ENCODE measurements at regions not wholly inside any gene's neighbourhood (a gene's known extent, or its start where the extent isn't known, plus 50 kb on each side); places are given as distances from the start of the nearest gene placed in this dataset.

GRCh38 chr4:114034189-114034588, 54.7 kb upstream of the ARSJ start:
- no peak overlapping the region for H3K4me3 ChIP-seq (ENCODE audit: low read depth, low read length)
- TF ChIP-seq, protein P1, sequence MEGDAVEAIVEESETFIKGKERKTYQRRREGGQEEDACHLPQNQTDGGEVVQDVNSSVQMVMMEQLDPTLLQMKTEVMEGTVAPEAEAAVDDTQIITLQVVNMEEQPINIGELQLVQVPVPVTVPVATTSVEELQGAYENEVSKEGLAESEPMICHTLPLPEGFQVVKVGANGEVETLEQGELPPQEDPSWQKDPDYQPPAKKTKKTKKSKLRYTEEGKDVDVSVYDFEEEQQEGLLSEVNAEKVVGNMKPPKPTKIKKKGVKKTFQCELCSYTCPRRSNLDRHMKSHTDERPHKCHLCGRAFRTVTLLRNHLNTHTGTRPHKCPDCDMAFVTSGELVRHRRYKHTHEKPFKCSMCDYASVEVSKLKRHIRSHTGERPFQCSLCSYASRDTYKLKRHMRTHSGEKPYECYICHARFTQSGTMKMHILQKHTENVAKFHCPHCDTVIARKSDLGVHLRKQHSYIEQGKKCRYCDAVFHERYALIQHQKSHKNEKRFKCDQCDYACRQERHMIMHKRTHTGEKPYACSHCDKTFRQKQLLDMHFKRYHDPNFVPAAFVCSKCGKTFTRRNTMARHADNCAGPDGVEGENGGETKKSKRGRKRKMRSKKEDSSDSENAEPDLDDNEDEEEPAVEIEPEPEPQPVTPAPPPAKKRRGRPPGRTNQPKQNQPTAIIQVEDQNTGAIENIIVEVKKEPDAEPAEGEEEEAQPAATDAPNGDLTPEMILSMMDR (IDR thresholded peaks at IDR 0.05; ENCODE audit: low read depth, low read length) = no peak

- H3K4me3 ChIP-seq (ENCODE audit: low read depth, low read length) = no peak overlapping the region
- TF ChIP-seq, protein P1 (IDR thresholded peaks at IDR 0.05; ENCODE audit: low read depth, low read length) = no peak
Measured at GRCh38 chr4:114036426-114036825, 57.0 kb upstream of the ARSJ start.

GRCh38 chr4:114036864-114037263, 57.4 kb upstream of the ARSJ start:
- TF ChIP-seq, protein P1 (IDR thresholded peaks at IDR 0.05; ENCODE audit: low read depth, low read length) = no peak
- H3K4me3 ChIP-seq (ENCODE audit: low read depth, low read length) = no peak overlapping the region

DNA sequence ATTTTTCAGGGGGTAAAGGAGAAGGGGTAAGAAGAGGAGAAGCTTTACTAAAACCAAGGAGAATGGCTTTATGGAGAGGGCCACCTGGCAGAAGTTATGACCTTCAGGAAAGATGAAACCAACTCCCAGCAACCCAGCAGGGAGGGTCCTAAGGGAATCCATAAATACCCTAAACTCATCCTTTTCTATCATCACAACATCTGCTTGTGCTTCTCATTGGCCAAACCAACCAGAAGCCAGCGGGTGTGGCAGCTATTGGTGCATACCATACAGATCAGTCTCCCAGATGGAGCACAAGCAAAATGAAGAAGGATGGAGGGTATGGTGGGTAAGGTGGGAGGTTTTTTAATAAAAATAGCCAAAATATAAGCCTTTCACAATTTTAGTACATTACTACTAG, 58.5 kb upstream of the ARSJ start:
- TF ChIP-seq, protein P1 (IDR thresholded peaks at IDR 0.05; ENCODE audit: low read depth, low read length) = no peak
- H3K4me3 ChIP-seq (ENCODE audit: low read depth, low read length) = no peak overlapping the region

DNA sequence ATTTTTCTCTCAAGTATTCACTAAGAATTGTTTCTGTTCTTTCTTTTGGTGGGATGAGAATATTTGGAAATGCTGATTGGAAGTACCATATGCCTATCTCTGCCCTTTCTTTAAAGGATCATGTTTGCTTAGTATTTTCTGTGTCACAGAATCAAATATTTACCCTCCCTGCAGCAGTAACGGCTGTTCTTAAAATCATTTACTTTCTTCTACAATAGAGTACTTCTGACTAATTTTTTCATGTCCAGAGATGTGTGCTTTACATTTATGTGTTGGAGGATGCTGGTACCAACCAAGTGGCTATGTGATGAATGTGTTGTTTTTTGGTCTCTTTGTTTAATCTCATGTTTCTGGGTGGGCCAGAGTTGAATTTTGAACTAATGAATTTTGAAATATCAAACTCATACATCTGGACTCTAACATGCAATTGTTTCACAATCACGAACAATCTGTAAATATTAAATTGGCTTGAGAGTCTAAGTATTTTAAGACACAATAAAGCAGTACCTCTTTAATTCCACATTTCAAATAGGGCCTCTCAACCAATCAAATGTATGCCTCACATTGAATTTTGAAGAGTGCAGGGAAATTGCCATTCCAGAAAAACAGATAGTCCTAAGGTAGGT, 59.4 kb upstream of the ARSJ start:
- TF ChIP-seq, protein P1 (IDR thresholded peaks at IDR 0.05; ENCODE audit: low read depth, low read length) = no peak
- H3K4me3 ChIP-seq (ENCODE audit: low read depth, low read length) = no peak overlapping the region

DNA sequence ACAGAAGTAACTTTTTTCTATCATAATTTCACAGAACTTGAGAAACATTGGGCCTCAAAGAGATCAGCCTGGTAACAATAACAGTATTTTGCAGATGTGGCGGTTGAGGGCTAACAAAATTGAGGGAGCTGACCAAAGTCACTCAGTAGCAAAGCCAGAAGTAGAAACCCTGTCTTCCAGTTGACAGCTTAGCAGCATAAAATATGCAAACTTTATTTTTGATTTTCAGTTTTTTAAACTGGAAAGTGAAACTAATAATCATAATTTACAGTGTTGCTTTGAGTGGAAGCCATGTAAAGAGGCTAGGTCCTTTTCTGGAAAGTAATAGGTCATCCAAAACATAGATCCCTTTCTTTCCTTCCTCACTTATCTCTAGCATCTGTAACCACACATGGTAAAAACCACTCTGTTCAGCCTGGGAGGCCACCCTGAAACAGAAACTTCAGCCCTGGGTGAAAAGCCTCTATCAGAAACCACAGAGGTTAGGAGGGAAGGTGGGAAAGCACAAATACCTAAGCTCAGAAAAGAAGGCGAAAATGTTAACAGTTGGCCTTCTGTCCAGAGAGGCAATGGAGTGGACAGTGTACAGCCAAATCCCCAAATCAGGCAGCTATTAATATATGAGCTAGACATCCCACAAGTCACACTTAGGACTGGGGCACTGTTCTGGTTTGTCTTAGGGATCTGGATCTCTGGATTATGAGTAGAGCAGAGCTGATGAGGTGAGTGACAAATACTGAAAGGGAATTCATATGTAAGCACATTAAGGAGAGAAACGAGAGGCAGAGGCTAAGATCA, 61.1 kb upstream of the ARSJ start:
- TF ChIP-seq, protein P1 (IDR thresholded peaks at IDR 0.05; ENCODE audit: low read depth, low read length) = no peak
- H3K4me3 ChIP-seq (ENCODE audit: low read depth, low read length) = no peak overlapping the region

GRCh38 chr4:114041117-114041475, 61.6 kb upstream of the ARSJ start:
- TF ChIP-seq, protein P1 (IDR thresholded peaks at IDR 0.05; ENCODE audit: low read depth, low read length) = no peak
- H3K4me3 ChIP-seq (ENCODE audit: low read depth, low read length) = no peak overlapping the region
